ENCODE measurements at regions not wholly inside any gene's neighbourhood (a gene's known extent, or its start where the extent isn't known, plus 50 kb on each side); places are given as distances from the start of the nearest gene placed in this dataset.

GRCh38 chr22:26766510-26767350, 109.3 kb downstream of the MIAT start:
- no peaks in the 10 kb centered on the region for H3K36me3 ChIP-seq
- no peaks in the 10 kb centered on the region for H3K9me3 ChIP-seq (ENCODE audit: low read depth)
- H3K4me3 ChIP-seq, result no peak overlapping the region
- no peak for DNase-seq (ENCODE audit: low read depth in 1 of 2, low spot score in 1 of 2)
- H3K27me3 ChIP-seq, result no peaks in the 10 kb centered on the region
- no peak overlapping the region for H3K27ac ChIP-seq
- TF ChIP-seq CTCF (IDR thresholded peaks at IDR 0.05; ENCODE audit: low read depth, low read length), result no peak
- H3K4me1 ChIP-seq (ENCODE audit: low read depth), result no peaks in the 10 kb centered on the region

- no peak for TF ChIP-seq CTCF (IDR thresholded peaks at IDR 0.05; ENCODE audit: low read depth, low read length)
- no peaks in the 10 kb centered on the region for H3K27me3 ChIP-seq
- H3K9me3 ChIP-seq (ENCODE audit: low read depth), result no peaks in the 10 kb centered on the region
- no peaks in the 10 kb centered on the region for H3K4me1 ChIP-seq (ENCODE audit: low read depth)
- no peak for DNase-seq (ENCODE audit: low read depth in 1 of 2, low spot score in 1 of 2)
- H3K27ac ChIP-seq, result no peak overlapping the region
- H3K4me3 ChIP-seq, result no peak overlapping the region
- no peaks in the 10 kb centered on the region for H3K36me3 ChIP-seq
Measured at GRCh38 chr22:26767351-26768155, 110.2 kb downstream of the MIAT start.

- no peak overlapping the region for H3K4me3 ChIP-seq
- no peaks in the 10 kb centered on the region for H3K9me3 ChIP-seq (ENCODE audit: low read depth)
- H3K27me3 ChIP-seq, result no peaks in the 10 kb centered on the region
- no peaks in the 10 kb centered on the region for H3K4me1 ChIP-seq (ENCODE audit: low read depth)
- DNase-seq (ENCODE audit: low read depth in 1 of 2, low spot score in 1 of 2), result no peak
- no peak for TF ChIP-seq CTCF (IDR thresholded peaks at IDR 0.05; ENCODE audit: low read depth, low read length)
- no peak overlapping the region for H3K27ac ChIP-seq
- no peaks in the 10 kb centered on the region for H3K36me3 ChIP-seq
Measured at GRCh38 chr22:26768156-26768515, 110.7 kb downstream of the MIAT start.

- no peaks in the 10 kb centered on the region for H3K27me3 ChIP-seq
- DNase-seq (ENCODE audit: low read depth in 1 of 2, low spot score in 1 of 2), result peak in 1 of 2 donors; percentile 57
- H3K4me1 ChIP-seq (ENCODE audit: low read depth), result no peaks in the 10 kb centered on the region
Measured at GRCh38 chr22:26768952-26769351, 111.6 kb downstream of the MIAT start.

GRCh38 chr22:26769663-26770062, 112.3 kb downstream of the MIAT start:
- H3K4me3 ChIP-seq, result no peak overlapping the region
- no peaks in the 10 kb centered on the region for H3K36me3 ChIP-seq
- no peaks in the 10 kb centered on the region for H3K9me3 ChIP-seq (ENCODE audit: low read depth)
- TF ChIP-seq CTCF (IDR thresholded peaks at IDR 0.05; ENCODE audit: low read depth, low read length), result no peak
- H3K27ac ChIP-seq, result no peak overlapping the region
- H3K27me3 ChIP-seq, result no peaks in the 10 kb centered on the region
- no peaks in the 10 kb centered on the region for H3K4me1 ChIP-seq (ENCODE audit: low read depth)
- no peak for DNase-seq (ENCODE audit: low read depth in 1 of 2, low spot score in 1 of 2)

More at GRCh38 chr22:26768952-26769351, 111.6 kb downstream of the MIAT start:
- H3K36me3 ChIP-seq, result no peaks in the 10 kb centered on the region
- no peak overlapping the region for H3K4me3 ChIP-seq
- TF ChIP-seq CTCF (IDR thresholded peaks at IDR 0.05; ENCODE audit: low read depth, low read length), result no peak
- H3K27ac ChIP-seq, result no peak overlapping the region
- no peaks in the 10 kb centered on the region for H3K9me3 ChIP-seq (ENCODE audit: low read depth)

All from cardiac muscle cell (in vitro differentiated cells and primary cell).